Neural progenitor cell (in vitro differentiated cells): ENCODE measurements at regions not wholly inside any gene's neighbourhood (a gene's known extent, or its start where the extent isn't known, plus 50 kb on each side); places are given as distances from the start of the nearest gene placed in this dataset.

Experiments used
- DNase-seq: peaks from one replicate; pipeline ENCODE4 v3.0.0-alpha.2; 2016; ENCODE audit warnings: low spot score
- H2AFZ ChIP-seq: fragments of 200-600 bp; sonication (generic); replicated peaks from 2 replicates; pipeline ENCODE4 v1.6.1; 2016; ENCODE audit warnings: antibody characterized with exemption
- H3F3A ChIP-seq: fragments of 200-600 bp; sonication (generic); 2 replicates; pipeline ENCODE4 v1.6.1; 2016; ENCODE audit warnings: antibody characterized with exemption, low read depth
- H3K27ac ChIP-seq: fragments of 200-600 bp; sonication (generic); 2 replicates; pipeline ENCODE4 v1.5.1; 2016; ENCODE audit warnings: mild to moderate bottlenecking
- H3K27me3 ChIP-seq: fragments of 200-600 bp; sonication (generic); 2 replicates; pipeline ENCODE4 v1.6.1; 2016; ENCODE audit warnings: mild to moderate bottlenecking, moderate library complexity
- H3K36me3 ChIP-seq: fragments of 200-600 bp; sonication (generic); 2 replicates; pipeline ENCODE4 v1.5.1; 2016
- H3K4me1 ChIP-seq: fragments of 200-600 bp; sonication (generic); 2 replicates; pipeline ENCODE4 v1.6.1; 2016; ENCODE audit warnings: mixed run types
- H3K4me2 ChIP-seq: fragments of 200-600 bp; sonication (generic); 2 replicates; pipeline ENCODE4 v1.6.1; 2016
- H3K4me3 ChIP-seq: fragments of 200-600 bp; sonication (generic); 2 replicates; pipeline ENCODE4 v1.5.1; 2016
- H3K79me2 ChIP-seq: fragments of 200-600 bp; sonication (generic); 2 replicates; pipeline ENCODE4 v1.6.1; 2016; ENCODE audit warnings: low read depth
- H3K9ac ChIP-seq: fragments of 200-600 bp; sonication (generic); 2 replicates; pipeline ENCODE4 v1.6.1; 2016
- H3K9me3 ChIP-seq: fragments of 200-600 bp; sonication (generic); 2 replicates; pipeline ENCODE4 v1.5.1; 2016; ENCODE audit warnings: low read depth
- H4K20me1 ChIP-seq: fragments of 200-600 bp; sonication (generic); 2 replicates; pipeline ENCODE4 v1.6.1; 2016; ENCODE audit warnings: low read depth
- H3K27ac Mint-ChIP-seq: 3 replicates; pipeline ENCODE4 v1.8.0; 2021; ENCODE audit warnings: mixed read lengths
- H3K27me3 Mint-ChIP-seq: 2 replicates; pipeline ENCODE4 v1.8.0; 2022; ENCODE audit warnings: low read depth, mild to moderate bottlenecking, inconsistent platforms, moderate library complexity, mixed read lengths; ENCODE audit not compliant: insufficient read depth
- H3K36me3 Mint-ChIP-seq: 3 replicates; pipeline ENCODE4 v1.8.0; 2021; ENCODE audit warnings: mixed read lengths
- H3K4me1 Mint-ChIP-seq: 3 replicates; pipeline ENCODE4 v1.8.0; 2021; ENCODE audit warnings: mixed read lengths
- H3K4me3 Mint-ChIP-seq: 3 replicates; pipeline ENCODE4 v1.8.0; 2021; ENCODE audit warnings: mild to moderate bottlenecking, moderate library complexity, mixed read lengths
- H3K9me3 Mint-ChIP-seq: 3 replicates; pipeline ENCODE4 v1.8.0; 2020; ENCODE audit warnings: mixed read lengths
- EZH2 ChIP-seq: fragments of 200-600 bp; sonication (generic); IDR thresholded peaks from 2 replicates; pipeline ENCODE4 v1.6.1; 2017; ENCODE audit warnings: antibody characterized with exemption, mild to moderate bottlenecking, moderate library complexity
- EZH2phosphoT487 ChIP-seq: fragments of 200-600 bp; sonication (generic); IDR thresholded peaks from 2 replicates; pipeline ENCODE4 v1.6.1; 2017; ENCODE audit warnings: antibody characterized with exemption
- TF ChIP-seq, protein P1 (sequence below): fragments of 200-600 bp; sonication (generic); IDR thresholded peaks from 2 replicates; pipeline ENCODE4 v1.5.1; 2017; ENCODE audit warnings: antibody characterized with exemption, mild to moderate bottlenecking

DNA sequence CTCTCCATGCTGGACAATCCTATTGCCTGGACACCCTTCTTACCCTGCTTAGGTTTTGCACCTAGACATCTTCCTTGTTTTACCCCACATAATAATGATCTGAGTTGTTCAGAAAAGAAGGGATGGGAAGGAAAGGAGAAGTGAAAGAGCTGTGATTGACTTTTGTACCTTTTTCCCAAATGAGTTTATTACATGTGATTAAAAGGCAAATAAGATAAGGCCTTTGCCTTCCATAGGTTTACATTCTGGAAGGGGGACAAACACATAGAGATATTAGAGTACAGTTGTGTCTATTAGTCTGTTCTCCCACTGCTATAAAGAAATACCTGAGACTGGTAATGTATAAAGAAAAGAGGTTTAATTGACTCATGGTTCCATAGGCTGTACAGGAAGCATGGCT, 67.1 kb upstream of the RIOK2 start:
- Mint-ChIP-seq H3K4me3 (no peak overlapping the region), H3K4me1 (peaks cover 12% of the 10 kb centered on the region), H3K36me3 (no peaks in the 10 kb centered on the region), H3K27me3 (peaks cover 10% of the 10 kb centered on the region), H3K27ac (no peak overlapping the region), H3K9me3 (peaks cover 12% of the 10 kb centered on the region)
- Histone ChIP-seq H3K9me3 (no peaks in the 10 kb centered on the region), H3F3A (peaks cover 7% of the 10 kb centered on the region), H3K79me2 (no peaks in the 10 kb centered on the region), H3K27ac (no peak overlapping the region), H3K27me3 (no peaks in the 10 kb centered on the region), H3K4me1 (peaks cover 10% of the 10 kb centered on the region), H4K20me1 (peaks cover 2% of the 10 kb centered on the region), H3K4me2 (no peak overlapping the region), H2AFZ (no peak overlapping the region), H3K36me3 (no peaks in the 10 kb centered on the region), H3K4me3 (no peak overlapping the region), H3K9ac (no peak overlapping the region)
- TF ChIP-seq, protein P1, sequence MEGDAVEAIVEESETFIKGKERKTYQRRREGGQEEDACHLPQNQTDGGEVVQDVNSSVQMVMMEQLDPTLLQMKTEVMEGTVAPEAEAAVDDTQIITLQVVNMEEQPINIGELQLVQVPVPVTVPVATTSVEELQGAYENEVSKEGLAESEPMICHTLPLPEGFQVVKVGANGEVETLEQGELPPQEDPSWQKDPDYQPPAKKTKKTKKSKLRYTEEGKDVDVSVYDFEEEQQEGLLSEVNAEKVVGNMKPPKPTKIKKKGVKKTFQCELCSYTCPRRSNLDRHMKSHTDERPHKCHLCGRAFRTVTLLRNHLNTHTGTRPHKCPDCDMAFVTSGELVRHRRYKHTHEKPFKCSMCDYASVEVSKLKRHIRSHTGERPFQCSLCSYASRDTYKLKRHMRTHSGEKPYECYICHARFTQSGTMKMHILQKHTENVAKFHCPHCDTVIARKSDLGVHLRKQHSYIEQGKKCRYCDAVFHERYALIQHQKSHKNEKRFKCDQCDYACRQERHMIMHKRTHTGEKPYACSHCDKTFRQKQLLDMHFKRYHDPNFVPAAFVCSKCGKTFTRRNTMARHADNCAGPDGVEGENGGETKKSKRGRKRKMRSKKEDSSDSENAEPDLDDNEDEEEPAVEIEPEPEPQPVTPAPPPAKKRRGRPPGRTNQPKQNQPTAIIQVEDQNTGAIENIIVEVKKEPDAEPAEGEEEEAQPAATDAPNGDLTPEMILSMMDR, result no peak
- TF ChIP-seq EZH2, result no peak
- no peak for TF ChIP-seq EZH2phosphoT487
- no peak for DNase-seq

- Histone ChIP-seq H3K9me3 (no peaks in the 10 kb centered on the region), H3K4me1 (peaks cover 3% of the 10 kb centered on the region), H3K4me2 (no peak overlapping the region), H3K27me3 (no peaks in the 10 kb centered on the region), H3K27ac (no peak overlapping the region), H3K9ac (no peak overlapping the region), H3K4me3 (no peak overlapping the region), H2AFZ (no peak overlapping the region), H4K20me1 (no peaks in the 10 kb centered on the region), H3K79me2 (no peaks in the 10 kb centered on the region), H3K36me3 (no peaks in the 10 kb centered on the region), H3F3A (no peaks in the 10 kb centered on the region)
- Mint-ChIP-seq H3K9me3 (peaks cover 3% of the 10 kb centered on the region), H3K27ac (no peak overlapping the region), H3K4me1 (peaks cover 2% of the 10 kb centered on the region), H3K27me3 (no peaks in the 10 kb centered on the region), H3K36me3 (no peaks in the 10 kb centered on the region), H3K4me3 (no peak overlapping the region)
- no peak for DNase-seq
- TF ChIP-seq EZH2phosphoT487 (no peak), EZH2 (no peak)
- TF ChIP-seq, protein P1, result no peak
Observed at GRCh38 chr5:97266076-97266475, 83.0 kb upstream of the RIOK2 start.

- Histone ChIP-seq H3K4me3 (no peak overlapping the region), H3K27ac (no peak overlapping the region), H3K79me2 (no peaks in the 10 kb centered on the region), H3K4me2 (no peak overlapping the region), H3K9ac (no peak overlapping the region), H3K27me3 (no peaks in the 10 kb centered on the region), H3K9me3 (no peaks in the 10 kb centered on the region), H3K36me3 (no peaks in the 10 kb centered on the region), H3F3A (no peaks in the 10 kb centered on the region), H2AFZ (no peak overlapping the region), H3K4me1 (peaks cover 3% of the 10 kb centered on the region), H4K20me1 (no peaks in the 10 kb centered on the region)
- TF ChIP-seq, protein P1, result no peak
- TF ChIP-seq EZH2phosphoT487, result no peak
- no peak for TF ChIP-seq EZH2
- Mint-ChIP-seq H3K27me3 (no peaks in the 10 kb centered on the region), H3K27ac (no peak overlapping the region), H3K4me1 (peaks cover 2% of the 10 kb centered on the region), H3K4me3 (no peak overlapping the region), H3K36me3 (no peaks in the 10 kb centered on the region), H3K9me3 (peaks cover 3% of the 10 kb centered on the region)
- DNase-seq, result no peak
Observed at GRCh38 chr5:97266576-97266975, 83.5 kb upstream of the RIOK2 start.
